DMS 273 treated with DMSO at 0.1 percent for 48 hours (cell line): ENCODE measurements at regions not wholly inside any gene's neighbourhood (a gene's known extent, or its start where the extent isn't known, plus 50 kb on each side); places are given as distances from the start of the nearest gene placed in this dataset.

Experiments
- DNase-seq: peaks from one replicate; lab custom pipeline; 2025; lab: John Stamatoyannopoulos, UW

- no peak for DNase-seq
Measured at GRCh38 chr18:56380685-56381084, 257.7 kb downstream of the TXNL1 start.

GRCh38 chr18:56379256-56379655, 259.1 kb downstream of the TXNL1 start:
- no peak for DNase-seq

- no peak for DNase-seq
Measured at GRCh38 chr18:56377231-56377630, 261.2 kb downstream of the TXNL1 start.

GRCh38 chr18:56374007-56374655, 264.3 kb downstream of the TXNL1 start:
- DNase-seq, result no peak

- no peak for DNase-seq
Measured at GRCh38 chr18:56373601-56374000, 264.8 kb downstream of the TXNL1 start.

- DNase-seq, result no peak
Measured at GRCh38 chr18:56368066-56368465, 270.3 kb downstream of the TXNL1 start.

GRCh38 chr18:56358608-56359280, 279.6 kb downstream of the TXNL1 start:
- DNase-seq, result no peak

- no peak for DNase-seq
Measured at GRCh38 chr18:56353663-56354260, 284.6 kb downstream of the TXNL1 start.

- no peak for DNase-seq
Measured at GRCh38 chr18:56351911-56352500, 286.4 kb downstream of the TXNL1 start.

- no peak for DNase-seq
Measured at GRCh38 chr18:56337507-56337906, 300.9 kb downstream of the TXNL1 start.

- no peak for DNase-seq
Measured at GRCh38 chr18:56333839-56334238, 304.6 kb downstream of the TXNL1 start.

GRCh38 chr18:56333146-56333545, 305.2 kb downstream of the TXNL1 start:
- DNase-seq, result no peak

- DNase-seq, result no peak
Measured at GRCh38 chr18:56332371-56332770, 306.0 kb downstream of the TXNL1 start.

GRCh38 chr18:56330366-56331110, 307.9 kb downstream of the TXNL1 start:
- no peak for DNase-seq

- DNase-seq, result no peak
Measured at GRCh38 chr18:56329536-56329935, 308.9 kb downstream of the TXNL1 start.

- DNase-seq, result no peak
Measured at GRCh38 chr18:56327191-56327885, 311.1 kb downstream of the TXNL1 start.

GRCh38 chr18:56326336-56327072, 311.9 kb downstream of the TXNL1 start:
- DNase-seq, result no peak

GRCh38 chr18:56323673-56324072, 314.7 kb downstream of the TXNL1 start:
- DNase-seq, result no peak

- no peak for DNase-seq
Measured at GRCh38 chr18:56322406-56322805, 316.0 kb downstream of the TXNL1 start.

GRCh38 chr18:56321470-56321869, 316.9 kb downstream of the TXNL1 start:
- no peak for DNase-seq

- no peak for DNase-seq
Measured at GRCh38 chr18:56319953-56320352, 318.4 kb downstream of the TXNL1 start.
